NB4 (cell line): ENCODE measurements at regions not wholly inside any gene's neighbourhood (a gene's known extent, or its start where the extent isn't known, plus 50 kb on each side); places are given as distances from the start of the nearest gene placed in this dataset.

Experiments
- CTCF ChIP-seq: IDR thresholded peaks from one replicate; pipeline ENCODE4 v1.5.1; 2012; ENCODE audit warnings: low read depth, low read length
- MAX ChIP-seq: IDR thresholded peaks from 2 replicates; pipeline ENCODE4 v1.6.1; 2011; ENCODE audit warnings: low read depth, low read length
- MYC ChIP-seq: IDR thresholded peaks from 2 replicates; pipeline ENCODE4 v1.6.1; 2011; ENCODE audit warnings: low read depth, low read length
- POLR2A ChIP-seq: IDR thresholded peaks from 2 replicates; pipeline ENCODE4 v1.6.1; 2011; ENCODE audit warnings: mild to moderate bottlenecking; ENCODE audit not compliant: insufficient read length; ENCODE audit errors: extremely low read depth

- TF ChIP-seq CTCF (no peak), POLR2A (no peak), MAX (no peak), MYC (no peak)
These were observed 605.0 kb upstream of the CADM1 start for GRCh38 chr11:116109228-116109627.
